Heart right ventricle (tissue), 16 donors: ENCODE measurements at regions not wholly inside any gene's neighbourhood (a gene's known extent, or its start where the extent isn't known, plus 50 kb on each side); places are given as distances from the start of the nearest gene placed in this dataset.

Experiments used
- ATAC-seq, 8 donors: fragments of 200-7000 bp; cut with Tn5 transposase; one replicate each; pipeline ENCODE4 v1.9.1; 2020; ENCODE audit warnings: mild to moderate bottlenecking in 8 of 8, moderate library complexity in 8 of 8, moderate number of reproducible peaks in 1 of 8
- DNase-seq, 2 donors: peaks; one replicate each; pipeline ENCODE4 v3.0.0-alpha.2; 2020
- H3K27ac ChIP-seq, 10 donors: fragments of 200-600 bp; sonication (generic) in 2 of 10; one replicate each; pipeline versions ENCODE4 v1.5.0 to v1.8.0; 2020 to 2022; ENCODE audit warnings: mild to moderate bottlenecking in 3 of 10
- H3K27me3 ChIP-seq, 7 donors: fragments of 200-600 bp; one replicate each; pipeline ENCODE4 v1.8.0; 2021 to 2022; ENCODE audit warnings: mild to moderate bottlenecking in 2 of 7
- H3K36me3 ChIP-seq, 9 donors: fragments of 200-600 bp; sonication (generic) in 1 of 9; one replicate each; pipeline versions ENCODE4 v1.5.0 to v1.8.0; 2020 to 2022; ENCODE audit warnings: mild to moderate bottlenecking in 2 of 9
- H3K4me1 ChIP-seq, 9 donors: fragments of 200-600 bp; sonication (generic) in 1 of 9; one replicate each; pipeline versions ENCODE4 v1.5.0 to v1.8.0; 2020 to 2022; ENCODE audit warnings: mild to moderate bottlenecking in 4 of 9
- H3K4me3 ChIP-seq, 10 donors: fragments of 200-600 bp; sonication (generic) in 2 of 10; one replicate each; pipeline versions ENCODE4 v1.5.0 to v1.8.0; 2020 to 2022; ENCODE audit warnings: mild to moderate bottlenecking in 7 of 10, moderate library complexity in 2 of 10
- H3K9me3 ChIP-seq, 11 donors: fragments of 200-600 bp in 10 of 11; sonication (generic) in 2 of 11; one replicate each; pipeline versions ENCODE4 v1.5.0 to v1.8.0; 2013 to 2022; ENCODE audit warnings: mild to moderate bottlenecking in 2 of 11, control low read depth in 1 of 11, moderate library complexity in 1 of 11
- CTCF ChIP-seq, 9 donors: fragments of 200-600 bp; sonication (generic) in 2 of 9; IDR thresholded peaks; one replicate each; pipeline versions ENCODE4 v1.5.0 to v1.8.0; 2021 to 2022; ENCODE audit warnings: antibody characterized with exemption in 9 of 9, mild to moderate bottlenecking in 5 of 9, moderate library complexity in 1 of 9
- WGBS, 2 donors: extraction: QIAGEN DNeasy Blood & Tissue Kit; methylation state at CpG; one replicate each; pipeline ENCODE4 v1.1.7; 2013; ENCODE audit warnings: inconsistent platforms in 1 of 2; 5-methylcytosine and 5-hydroxymethylcytosine counted together
- intact Hi-C, 10 donors: fragments of 100-400 bp; cut with DNase I; formaldehyde crosslinking; loops; one replicate each; pipeline versions ENCODE4 v1.11.1 to v1.14.2; 2022
- donor health status: Arrhythmogenic right ventricular cardiomyopathy.
- donor health status: ischemic (EF 13 %, LVEDD 7.1; RV severe dilation, severe dysfunction).
- donor health status: healthy with polysubstance abuse.
- donor health status: DM: no; HTN: yes; CAD: no.
- donor health status: DM: no; HTN: no; CAD: no.
- donor health status: ischemic (EF 25% LVEDD 6.9; RV normal size, moderate dysfunction).
- donor health status: ischemic (EF 25% LVEDD 5.7; RV mildly dilated, moderate dysfunction).
- donor health status: healthy.
- donor health status: DM: yes; HTN: yes; CAD: no.
- donor health status: Ischemic cardiomyopathy.
- donor health status: ischemic (EF 35%, LVEDD 5.7; RV mildly dilated, moderate dysfunction).
- donor health status: nonischemic (EF 11% LVEDD 7.7; RV severe dilation, severe dysfunction).
- donor health status: DM: yes; HTN: yes; CAD: no.
- donor health status: PGD.
- donor health status: ischemic (EF 29% LVEDD 5.4; RV normal size, mild dysfunction).
- donor health status: nonischemic (EF 23%, LVEDD 6.1; RV moderate dilation, normal function).

- 79 to 80% methylated on average over 2 of the region's 2 CpGs for WGBS, 2 donors
- ATAC-seq (no peak), DNase-seq (no peak)
- Histone ChIP-seq H3K4me3 (no peak overlapping the region), H3K9me3 (no peaks in the 10 kb centered on the region), H3K36me3 (no peaks in the 10 kb centered on the region), H3K4me1 (no peaks in the 10 kb centered on the region), H3K27me3 (peaks cover 0 to 9% (median 0%) of the 10 kb centered on the region in 7 donors), H3K27ac (no peak overlapping the region)
- intact Hi-C loops: no loop called here
- no peak for TF ChIP-seq CTCF (IDR thresholded peaks at IDR 0.05)
Observed at GRCh38 chr18:2274613-2275012, 296.7 kb downstream of the METTL4 start.

GRCh38 chr18:2281086-2281485, 290.2 kb downstream of the METTL4 start:
- 75 to 82% methylated on average over 1 of the region's 1 CpG for WGBS, 2 donors
- H3K4me1 ChIP-seq: no peaks in the 10 kb centered on the region
- no peak for ATAC-seq
- H3K27ac ChIP-seq: no peak overlapping the region
- no peaks in the 10 kb centered on the region for H3K9me3 ChIP-seq
- no peaks in the 10 kb centered on the region for H3K36me3 ChIP-seq
- TF ChIP-seq CTCF (IDR thresholded peaks at IDR 0.05): no peak
- DNase-seq: no peak
- no peak overlapping the region for H3K4me3 ChIP-seq
- intact Hi-C loops: no loop called here
- H3K27me3 ChIP-seq: no peaks in the 10 kb centered on the region

- WGBS, 2 donors: 81 to 83% methylated on average over 11 of the region's 11 CpGs
- intact Hi-C loops: no loop called here
- Histone ChIP-seq H3K9me3 (no peaks in the 10 kb centered on the region), H3K36me3 (no peaks in the 10 kb centered on the region), H3K27me3 (no peaks in the 10 kb centered on the region), H3K4me1 (no peaks in the 10 kb centered on the region), H3K27ac (no peak overlapping the region), H3K4me3 (no peak overlapping the region)
- no peak for TF ChIP-seq CTCF (IDR thresholded peaks at IDR 0.05)
- DNase-seq (no peak), ATAC-seq (no peak)
Observed at GRCh38 chr18:2281523-2282199, 289.6 kb downstream of the METTL4 start.

GRCh38 chr18:2293109-2293839, 278.0 kb downstream of the METTL4 start:
- ATAC-seq (no peak), DNase-seq (no peak)
- 72 to 87% methylated on average over 6 to 7 of the region's 7 CpGs for WGBS, 2 donors
- no peaks in the 10 kb centered on the region for H3K36me3 ChIP-seq
- peaks cover 0 to 4% (median 0%) of the 10 kb centered on the region in 7 donors for H3K27me3 ChIP-seq
- H3K9me3 ChIP-seq: no peaks in the 10 kb centered on the region
- TF ChIP-seq CTCF (IDR thresholded peaks at IDR 0.05): no peak
- H3K4me3 ChIP-seq: no peak overlapping the region
- no peak overlapping the region for H3K27ac ChIP-seq
- H3K4me1 ChIP-seq: no peaks in the 10 kb centered on the region
- intact Hi-C loops: no loop called here
